Testis (tissue), 2 donors: ENCODE measurements at regions not wholly inside any gene's neighbourhood (a gene's known extent, or its start where the extent isn't known, plus 50 kb on each side); places are given as distances from the start of the nearest gene placed in this dataset.

ENCODE experiments used
- POLR2A ChIP-seq: fragments of 450-650 bp; IDR thresholded peaks from one replicate; pipeline ENCODE4 v1.6.1; 2017; ENCODE audit warnings: antibody characterized with exemption, mild to moderate bottlenecking, moderate library complexity
- TF ChIP-seq, protein P1 (sequence below), 3 experiments: fragments of 450-650 bp in 2 of 3; fragments of 200-600 bp in 1 of 3; sonication (generic) in 1 of 3; IDR thresholded peaks; one replicate each; pipeline ENCODE4 v1.5.1; 2016 to 2019; ENCODE audit warnings: antibody characterized with exemption in 3 of 3, mild to moderate bottlenecking in 2 of 3, moderate library complexity in 1 of 3

- TF ChIP-seq, protein P1, sequence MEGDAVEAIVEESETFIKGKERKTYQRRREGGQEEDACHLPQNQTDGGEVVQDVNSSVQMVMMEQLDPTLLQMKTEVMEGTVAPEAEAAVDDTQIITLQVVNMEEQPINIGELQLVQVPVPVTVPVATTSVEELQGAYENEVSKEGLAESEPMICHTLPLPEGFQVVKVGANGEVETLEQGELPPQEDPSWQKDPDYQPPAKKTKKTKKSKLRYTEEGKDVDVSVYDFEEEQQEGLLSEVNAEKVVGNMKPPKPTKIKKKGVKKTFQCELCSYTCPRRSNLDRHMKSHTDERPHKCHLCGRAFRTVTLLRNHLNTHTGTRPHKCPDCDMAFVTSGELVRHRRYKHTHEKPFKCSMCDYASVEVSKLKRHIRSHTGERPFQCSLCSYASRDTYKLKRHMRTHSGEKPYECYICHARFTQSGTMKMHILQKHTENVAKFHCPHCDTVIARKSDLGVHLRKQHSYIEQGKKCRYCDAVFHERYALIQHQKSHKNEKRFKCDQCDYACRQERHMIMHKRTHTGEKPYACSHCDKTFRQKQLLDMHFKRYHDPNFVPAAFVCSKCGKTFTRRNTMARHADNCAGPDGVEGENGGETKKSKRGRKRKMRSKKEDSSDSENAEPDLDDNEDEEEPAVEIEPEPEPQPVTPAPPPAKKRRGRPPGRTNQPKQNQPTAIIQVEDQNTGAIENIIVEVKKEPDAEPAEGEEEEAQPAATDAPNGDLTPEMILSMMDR (IDR thresholded peaks at IDR 0.05) = no peak
- no peak for TF ChIP-seq POLR2A
Observed at GRCh38 chr3:3628676-3629328, 170.4 kb upstream of the LRRN1 start.
